GM21360 (cell line): ENCODE measurements at regions not wholly inside any gene's neighbourhood (a gene's known extent, or its start where the extent isn't known, plus 50 kb on each side); places are given as distances from the start of the nearest gene placed in this dataset.

Experiments used
- ATAC-seq: cut with Tn5 transposase; IDR thresholded peaks from one replicate; pipeline ENCODE4 v1.9.1; 2021; ENCODE audit warnings: mild to moderate bottlenecking, moderate library complexity; ENCODE audit not compliant: unreplicated experiment

DNA sequence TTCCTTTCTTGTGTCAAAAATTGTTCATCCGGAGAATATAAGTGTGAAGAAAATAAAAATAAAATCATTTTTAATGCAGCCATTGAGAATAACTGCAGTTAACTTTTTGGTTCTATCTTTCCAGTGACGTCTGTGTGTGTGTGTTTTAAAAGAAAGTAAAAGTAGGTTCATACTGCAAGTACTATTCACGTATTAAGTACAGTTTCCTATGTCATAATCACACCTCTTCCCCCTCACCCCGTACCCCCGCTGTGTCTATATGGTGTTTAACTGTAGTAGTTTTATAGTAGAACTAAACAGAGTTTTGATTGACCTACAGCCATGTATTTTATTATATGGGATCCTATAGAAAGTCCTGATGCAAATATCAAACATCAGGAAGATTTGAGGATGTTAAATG, 78.5 kb upstream of the CLCN4 start:
- ATAC-seq = no peak

DNA sequence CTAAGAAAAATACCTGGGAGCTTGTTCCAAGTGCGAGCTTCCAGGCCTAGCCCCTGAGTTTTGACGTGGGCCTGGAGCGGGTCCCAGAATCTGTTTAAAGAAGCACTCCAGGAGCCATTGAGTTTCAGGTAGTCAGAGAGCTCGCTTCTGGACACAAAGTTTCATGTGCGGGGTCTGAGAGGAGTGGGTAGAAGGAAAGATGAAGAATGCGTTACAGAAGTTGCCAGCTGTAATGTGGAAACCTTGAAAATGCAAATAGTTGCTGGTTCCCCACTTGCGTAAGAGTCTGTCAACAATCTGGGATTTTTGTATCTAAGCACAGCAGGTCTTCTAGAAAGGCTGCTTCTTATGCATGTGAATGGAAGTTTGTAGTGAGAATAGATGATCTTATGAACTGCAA, 77.5 kb upstream of the CLCN4 start:
- no peak for ATAC-seq

DNA sequence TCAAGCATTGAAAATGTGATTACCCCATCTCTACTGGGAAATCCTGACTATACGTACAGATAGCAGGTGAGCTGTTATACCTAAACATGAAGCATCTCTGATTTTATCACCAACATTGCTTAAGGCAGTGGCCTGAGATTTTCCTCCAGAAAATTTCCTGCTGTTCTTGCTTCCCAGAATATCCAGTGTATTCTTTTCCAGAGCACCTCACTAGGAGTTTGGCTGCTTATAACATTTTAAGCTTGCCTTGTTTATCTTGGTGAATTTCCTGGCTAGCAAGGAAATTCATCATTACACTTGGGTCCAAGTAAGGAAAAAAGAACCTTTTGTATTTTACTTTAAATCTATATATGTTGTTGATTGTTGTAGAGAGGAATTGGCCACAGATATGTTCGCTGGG, 73.0 kb upstream of the CLCN4 start:
- no peak for ATAC-seq

DNA sequence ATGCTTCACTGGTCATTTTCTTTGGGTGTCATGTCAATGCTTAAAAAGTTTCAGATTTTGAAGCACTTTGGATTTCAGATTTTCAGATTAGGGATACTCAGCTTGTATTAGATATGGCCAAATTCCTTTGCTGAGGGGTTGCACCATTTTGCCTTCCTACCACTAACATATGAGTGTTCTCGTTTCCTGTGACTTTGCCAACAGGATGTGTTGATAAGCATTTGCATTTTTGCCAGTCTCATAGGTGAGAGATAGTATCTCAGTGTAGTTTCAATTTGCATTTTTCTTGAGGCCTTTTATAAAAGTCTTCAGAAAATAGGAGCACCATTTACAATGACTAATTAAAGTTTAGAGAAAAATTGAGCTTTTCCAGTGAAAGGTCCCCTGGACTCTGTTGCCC, 71.6 kb upstream of the CLCN4 start:
- no peak for ATAC-seq

DNA sequence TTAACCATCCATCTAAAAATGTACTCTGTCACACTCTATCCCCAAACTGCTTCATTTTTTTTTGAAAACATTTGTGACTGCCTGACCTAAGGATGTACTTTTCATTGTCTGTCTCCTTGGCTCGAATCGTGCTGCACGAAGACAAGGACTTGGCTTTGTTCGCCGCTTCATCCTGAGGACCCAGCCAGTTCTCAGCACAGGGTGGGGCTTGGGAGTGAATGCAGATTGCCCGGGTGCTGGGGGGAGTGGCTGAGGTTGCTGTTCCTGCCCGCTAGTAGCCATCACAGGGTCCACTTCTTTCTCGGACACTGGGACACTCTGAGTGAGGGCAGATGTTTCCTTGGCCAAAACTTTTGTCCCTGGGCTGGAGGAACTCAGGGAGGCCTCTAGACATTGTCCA, 70.1 kb upstream of the CLCN4 start:
- ATAC-seq = no peak

DNA sequence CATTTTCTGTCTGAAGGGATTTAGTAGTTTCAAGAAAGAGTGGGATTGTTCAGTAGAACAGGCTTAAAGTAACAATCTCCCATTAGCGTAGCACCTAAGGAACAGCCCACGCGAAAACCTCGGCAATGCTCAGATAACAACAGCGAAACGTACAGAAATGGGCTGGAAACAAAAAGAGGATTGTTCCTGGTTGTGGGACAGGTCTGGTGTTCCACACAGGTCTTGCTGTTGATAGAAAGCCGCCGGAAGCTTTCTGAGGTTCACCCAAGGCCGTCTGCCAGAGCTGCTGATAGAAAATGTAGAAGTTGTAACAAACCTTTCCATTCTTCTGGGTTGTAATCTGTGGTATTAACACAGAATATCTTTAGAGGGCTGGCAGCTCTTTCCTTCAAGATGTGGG, 69.4 kb upstream of the CLCN4 start:
- no peak for ATAC-seq

DNA sequence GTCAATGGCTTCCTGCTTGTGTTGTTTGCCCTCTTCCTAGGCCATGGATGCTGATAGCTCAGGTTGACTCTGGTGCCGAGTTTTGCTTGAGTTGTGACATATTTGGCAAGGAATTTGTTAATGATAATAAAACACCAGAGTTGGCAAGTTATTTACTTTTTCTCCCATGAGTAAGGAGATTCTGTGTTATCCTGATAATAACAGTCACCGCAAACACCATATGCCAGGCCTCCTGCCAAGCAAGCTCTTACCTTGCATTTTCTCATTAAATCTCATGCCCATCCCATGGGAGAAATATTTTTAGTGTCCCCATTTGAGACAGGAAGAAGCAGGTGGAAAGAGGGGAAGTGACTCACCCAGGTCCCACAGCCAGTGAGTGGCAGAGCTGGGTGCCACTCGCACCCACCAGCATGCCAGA, 67.4 kb upstream of the CLCN4 start:
- no peak for ATAC-seq

DNA sequence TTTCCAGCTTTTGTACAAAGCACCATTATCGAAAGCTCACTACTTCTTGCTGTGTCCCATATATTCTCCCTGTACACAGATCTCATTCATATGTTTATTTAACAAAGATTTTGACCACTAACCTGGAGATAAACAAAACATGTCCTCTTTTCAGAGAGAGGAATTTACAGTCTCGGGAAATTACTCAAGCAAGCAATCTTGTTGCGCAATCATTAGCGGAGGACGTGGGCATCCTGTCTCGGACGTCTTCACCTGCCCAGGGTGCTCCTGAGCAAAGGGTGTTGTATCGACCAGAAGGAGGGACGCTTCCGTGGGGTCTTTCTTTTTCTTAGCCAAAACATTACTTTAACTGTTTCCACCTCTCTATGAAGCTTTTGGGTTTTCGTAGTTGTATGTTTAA, 66.5 kb upstream of the CLCN4 start:
- no peak for ATAC-seq

DNA sequence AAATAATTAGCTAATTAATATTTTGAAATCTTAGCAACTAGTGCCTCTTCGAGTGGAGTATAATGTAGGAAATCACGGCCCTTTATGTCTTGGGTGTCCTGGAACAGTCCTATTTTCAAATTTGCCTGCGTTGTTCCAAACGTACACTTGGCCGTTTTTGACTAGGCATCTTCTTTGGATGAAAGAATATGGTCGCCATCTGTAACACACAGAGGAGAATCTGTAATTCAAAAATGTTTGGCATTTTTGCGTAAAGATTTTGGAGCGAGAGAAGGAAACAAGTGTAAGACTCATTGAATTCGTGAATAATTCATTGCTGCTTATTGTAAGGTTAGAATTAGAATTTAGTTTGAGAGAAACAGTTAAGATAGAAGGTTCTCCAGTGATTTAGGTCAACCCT, 61.5 kb upstream of the CLCN4 start:
- no peak for ATAC-seq

DNA sequence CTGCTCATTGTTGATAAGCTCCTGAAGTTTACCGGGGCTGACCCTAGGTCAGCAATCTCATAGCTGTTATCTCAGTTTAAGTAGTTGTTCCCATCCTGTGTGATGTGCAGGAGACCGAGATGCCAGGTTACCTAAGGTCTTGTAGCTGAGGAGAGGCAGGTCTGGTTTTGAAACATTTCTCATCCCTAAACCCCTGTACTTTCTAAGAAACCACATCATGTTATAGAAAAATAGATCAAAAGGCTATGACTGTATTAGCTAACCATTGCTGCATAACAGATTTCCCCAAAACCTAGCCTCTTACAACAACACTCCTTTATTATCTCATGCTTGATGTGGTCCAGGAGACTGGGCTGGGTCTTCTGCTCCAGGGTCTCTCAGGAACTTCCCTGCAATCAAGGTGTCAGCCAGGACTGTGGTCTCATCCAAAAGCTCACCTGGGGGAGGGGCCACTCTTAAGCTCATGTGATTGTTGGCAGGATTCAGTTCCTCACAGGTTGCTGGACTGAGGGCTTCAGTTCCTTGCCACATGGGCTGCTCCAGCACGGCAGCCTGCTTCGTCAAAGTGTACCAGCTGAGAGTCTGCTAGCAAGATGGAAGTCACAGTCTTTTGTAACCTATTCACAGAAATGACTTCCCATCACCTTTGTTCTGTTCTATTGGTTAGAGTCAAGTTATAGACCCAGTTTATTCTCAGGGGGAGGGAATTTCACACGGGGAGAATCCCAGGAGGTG, 60.9 kb upstream of the CLCN4 start:
- no peak for ATAC-seq

DNA sequence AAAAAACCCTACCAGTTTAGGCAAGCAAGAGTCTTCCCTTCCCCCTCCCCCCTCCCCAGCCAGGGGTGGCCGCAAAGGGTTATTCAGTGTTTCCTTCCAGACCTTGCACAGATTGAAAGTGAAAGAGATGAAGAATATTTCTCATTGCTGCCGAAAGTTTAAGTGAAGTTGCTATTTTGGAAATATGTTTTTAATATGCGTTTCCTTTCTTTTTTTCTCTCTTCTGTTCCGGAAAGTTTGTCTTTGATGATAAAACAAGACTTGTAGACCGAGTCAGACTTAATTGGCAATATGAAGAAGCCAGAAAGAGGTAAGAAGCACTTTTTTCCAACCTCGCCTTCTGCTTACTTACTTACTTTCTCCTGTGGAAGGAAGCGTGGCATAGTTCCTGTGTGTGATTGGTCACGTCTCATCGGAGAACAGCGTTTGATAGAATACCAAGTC, 58.5 kb upstream of the CLCN4 start:
- ATAC-seq = peak; percentile 72

DNA sequence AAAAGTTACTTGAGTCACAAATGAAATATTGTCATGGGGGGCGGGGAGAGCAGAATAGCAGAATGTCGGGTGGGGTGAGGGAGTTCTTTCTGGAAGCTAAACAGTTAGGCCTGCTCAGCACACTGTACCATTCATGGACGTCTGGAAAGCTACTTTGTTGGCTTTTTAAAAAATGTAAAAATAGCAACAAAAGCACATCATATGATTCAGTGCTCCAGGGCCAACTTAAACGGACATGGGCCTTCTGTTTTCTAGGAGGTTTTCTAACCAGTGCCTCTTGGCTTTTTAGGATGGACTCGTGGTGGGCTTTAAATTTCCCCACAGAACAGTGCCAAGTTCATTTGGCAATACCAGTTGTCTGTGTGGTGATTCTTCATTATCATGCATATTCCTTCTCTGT, 57.4 kb upstream of the CLCN4 start:
- ATAC-seq = no peak

DNA sequence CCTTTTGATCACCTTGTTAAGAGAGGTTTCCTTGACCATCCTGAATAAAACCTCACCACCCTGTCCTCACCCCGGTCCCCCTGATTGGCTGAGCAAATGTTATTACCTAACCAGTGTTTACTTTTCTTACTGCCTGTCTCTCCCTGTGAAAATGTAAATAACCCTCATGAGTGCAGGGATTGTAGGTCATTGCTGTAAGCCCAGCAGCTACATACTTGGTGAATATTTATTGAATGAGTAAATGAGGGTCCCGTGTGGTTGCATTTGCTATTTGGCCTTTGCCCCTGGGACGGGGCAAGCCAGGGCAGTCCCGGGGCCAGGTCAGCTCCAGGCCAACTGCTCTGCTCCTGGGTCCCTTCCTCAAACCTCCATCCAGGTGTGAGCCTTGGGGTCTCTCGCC, 55.5 kb upstream of the CLCN4 start:
- no peak for ATAC-seq

DNA sequence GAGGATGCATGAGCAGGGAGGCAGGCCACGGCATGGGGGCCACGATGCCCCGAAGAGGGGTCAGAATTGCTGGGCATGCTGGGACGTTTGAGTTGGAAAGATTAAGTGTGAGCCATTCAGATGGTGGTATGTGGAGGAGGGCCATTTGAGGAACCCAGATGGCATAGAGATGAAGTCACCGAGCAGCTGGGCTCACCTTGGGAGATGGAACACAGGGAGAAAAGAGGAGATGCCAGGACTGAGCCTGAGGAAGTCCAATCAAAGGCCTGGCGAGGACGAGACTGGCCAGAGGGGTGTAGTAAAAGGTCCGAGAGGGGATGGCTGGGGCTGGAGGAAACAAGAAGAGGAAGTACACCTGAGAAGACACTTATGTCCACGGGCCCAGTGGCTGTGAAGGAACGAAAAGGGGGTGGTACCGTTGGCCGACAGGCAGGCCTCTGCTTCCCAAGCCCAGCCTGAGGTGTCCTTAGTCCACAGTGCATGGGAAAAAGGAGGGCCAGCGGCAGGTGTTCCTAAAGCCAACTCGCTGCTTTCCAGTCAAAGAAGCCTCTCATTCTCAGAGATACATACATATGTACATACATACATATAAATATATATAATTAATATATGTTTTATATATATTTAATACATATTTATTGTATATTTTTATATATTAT, 54.6 kb upstream of the CLCN4 start:
- no peak for ATAC-seq

DNA sequence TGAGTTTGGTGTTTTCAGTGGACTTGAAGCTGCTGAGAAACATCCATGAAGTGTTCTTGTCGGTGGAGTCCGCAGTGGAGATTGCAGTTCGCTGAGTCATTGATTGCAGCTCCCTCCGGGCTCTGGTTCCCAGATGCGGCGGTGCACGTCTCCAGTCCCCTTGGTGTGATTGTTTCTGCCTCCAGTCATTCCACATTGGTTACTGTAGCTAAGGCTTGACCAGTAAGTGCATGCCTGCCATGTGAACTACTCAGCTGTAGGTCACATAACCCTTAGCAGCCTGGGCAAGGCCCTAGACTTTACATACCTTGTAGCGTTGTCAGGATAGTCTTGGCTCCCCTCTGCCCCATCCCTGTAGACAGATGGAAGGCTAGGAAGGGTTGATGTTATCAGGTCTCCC, 53.8 kb upstream of the CLCN4 start:
- ATAC-seq = no peak

DNA sequence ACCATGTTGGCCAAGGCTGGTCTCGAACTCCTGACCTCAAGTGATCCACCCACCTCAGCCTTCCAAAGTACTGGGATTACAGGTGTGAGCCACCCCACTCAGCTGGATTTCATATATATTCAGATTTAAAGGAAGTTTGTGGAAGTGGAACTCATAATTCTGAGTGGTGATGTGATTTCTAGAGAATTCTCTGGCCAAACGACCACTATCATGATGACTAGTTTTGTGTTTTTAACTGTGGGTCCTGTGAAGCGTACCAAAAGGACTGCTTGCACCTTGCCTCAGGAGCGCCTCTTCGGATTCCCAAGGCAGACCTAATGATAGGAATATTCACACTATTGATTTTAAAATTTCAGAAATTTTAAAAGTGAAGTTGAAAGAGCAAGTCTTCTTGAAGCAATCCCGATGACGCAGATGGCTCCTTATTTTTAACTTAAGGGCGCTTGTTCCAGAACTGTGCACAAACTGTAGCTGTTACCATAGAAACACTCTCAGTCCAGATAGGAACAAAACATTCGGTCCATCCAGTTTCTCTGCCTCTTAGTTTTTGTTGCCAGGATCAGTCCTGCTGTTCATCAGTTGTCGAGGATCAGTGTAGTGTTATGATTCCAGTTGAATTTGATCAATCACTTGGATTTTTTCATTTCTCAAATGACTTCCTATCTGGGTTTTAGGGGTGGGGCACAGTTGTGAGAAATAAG, 51.7 kb upstream of the CLCN4 start:
- no peak for ATAC-seq

DNA sequence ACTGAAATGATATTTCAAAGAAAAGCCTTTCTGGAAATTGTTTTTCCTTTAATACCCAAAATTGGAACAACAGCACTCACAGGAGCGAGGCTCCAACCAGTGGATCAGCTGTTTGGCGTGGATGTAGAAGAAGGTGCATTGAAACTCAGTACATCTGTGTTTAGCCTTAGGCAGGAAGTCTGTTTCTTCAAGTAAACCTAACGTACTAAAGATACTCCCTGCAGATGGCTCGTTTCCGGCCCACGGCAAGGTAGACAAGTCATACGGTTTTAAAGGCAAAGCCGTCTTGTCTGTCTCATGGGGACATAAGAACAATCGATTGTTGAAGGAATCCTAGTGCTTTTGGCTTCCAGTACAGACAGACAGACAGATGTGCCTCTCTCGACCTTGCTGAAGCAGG, 50.0 kb upstream of the CLCN4 start:
- ATAC-seq = peak; percentile 67
